HCT116 (cell line): ENCODE measurements at regions not wholly inside any gene's neighbourhood (a gene's known extent, or its start where the extent isn't known, plus 50 kb on each side); places are given as distances from the start of the nearest gene placed in this dataset.

ENCODE experiments used
- CTCF ChIP-seq, 3 experiments: fragments of 200-600 bp in 1 of 3; sonication (generic) in 1 of 3; IDR thresholded peaks in 2 of 3; conservative IDR thresholded peaks in 1 of 3; 2 replicates each; pipeline ENCODE4 v1.5.1; 2012 to 2017; ENCODE audit warnings: low read depth in 2 of 3, low read length in 2 of 3, antibody characterized with exemption in 1 of 3, borderline replicate concordance in 1 of 3, control low read depth in 1 of 3, mild to moderate bottlenecking in 1 of 3, mixed read lengths in 1 of 3, mixed run types in 1 of 3, moderate library complexity in 1 of 3; ENCODE audit not compliant: insufficient read depth in 1 of 3
- EGR1 ChIP-seq: IDR thresholded peaks from 2 replicates; pipeline ENCODE4 v1.6.1; 2012; ENCODE audit warnings: low read depth
- FOSL1 ChIP-seq: IDR thresholded peaks from 2 replicates; pipeline ENCODE4 v1.6.1; 2012; ENCODE audit warnings: low read depth
- MAX ChIP-seq: IDR thresholded peaks from 2 replicates; pipeline ENCODE4 v1.6.1; 2012
- POLR2A ChIP-seq: IDR thresholded peaks from 2 replicates; pipeline ENCODE4 v1.7.0; 2011; ENCODE audit warnings: borderline replicate concordance; ENCODE audit not compliant: insufficient read depth, insufficient read length; ENCODE audit errors: extremely low read depth

GRCh38 chr12:91732086-91732485 lies 413.6 kb downstream of the BTG1 start:
- TF ChIP-seq EGR1 (no peak), FOSL1 (no peak), CTCF (IDR thresholded peaks at IDR 0.05 in 2 of 3, conservative IDR thresholded peaks at IDR 0.05 in 1 of 3; ENCODE audit: borderline replicate concordance in 1 of 3, insufficient read depth in 1 of 3, low read depth in 2 of 3, low read length in 2 of 3) (no peak), MAX (no peak), POLR2A (no peak)
